ENCODE measurements at regions not wholly inside any gene's neighbourhood (a gene's known extent, or its start where the extent isn't known, plus 50 kb on each side); places are given as distances from the start of the nearest gene placed in this dataset.

- TF ChIP-seq, protein P1, sequence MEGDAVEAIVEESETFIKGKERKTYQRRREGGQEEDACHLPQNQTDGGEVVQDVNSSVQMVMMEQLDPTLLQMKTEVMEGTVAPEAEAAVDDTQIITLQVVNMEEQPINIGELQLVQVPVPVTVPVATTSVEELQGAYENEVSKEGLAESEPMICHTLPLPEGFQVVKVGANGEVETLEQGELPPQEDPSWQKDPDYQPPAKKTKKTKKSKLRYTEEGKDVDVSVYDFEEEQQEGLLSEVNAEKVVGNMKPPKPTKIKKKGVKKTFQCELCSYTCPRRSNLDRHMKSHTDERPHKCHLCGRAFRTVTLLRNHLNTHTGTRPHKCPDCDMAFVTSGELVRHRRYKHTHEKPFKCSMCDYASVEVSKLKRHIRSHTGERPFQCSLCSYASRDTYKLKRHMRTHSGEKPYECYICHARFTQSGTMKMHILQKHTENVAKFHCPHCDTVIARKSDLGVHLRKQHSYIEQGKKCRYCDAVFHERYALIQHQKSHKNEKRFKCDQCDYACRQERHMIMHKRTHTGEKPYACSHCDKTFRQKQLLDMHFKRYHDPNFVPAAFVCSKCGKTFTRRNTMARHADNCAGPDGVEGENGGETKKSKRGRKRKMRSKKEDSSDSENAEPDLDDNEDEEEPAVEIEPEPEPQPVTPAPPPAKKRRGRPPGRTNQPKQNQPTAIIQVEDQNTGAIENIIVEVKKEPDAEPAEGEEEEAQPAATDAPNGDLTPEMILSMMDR (conservative IDR thresholded peaks at IDR 0.05; ENCODE audit: low read depth in 2 of 2): no peak
- TF ChIP-seq, protein P2, sequence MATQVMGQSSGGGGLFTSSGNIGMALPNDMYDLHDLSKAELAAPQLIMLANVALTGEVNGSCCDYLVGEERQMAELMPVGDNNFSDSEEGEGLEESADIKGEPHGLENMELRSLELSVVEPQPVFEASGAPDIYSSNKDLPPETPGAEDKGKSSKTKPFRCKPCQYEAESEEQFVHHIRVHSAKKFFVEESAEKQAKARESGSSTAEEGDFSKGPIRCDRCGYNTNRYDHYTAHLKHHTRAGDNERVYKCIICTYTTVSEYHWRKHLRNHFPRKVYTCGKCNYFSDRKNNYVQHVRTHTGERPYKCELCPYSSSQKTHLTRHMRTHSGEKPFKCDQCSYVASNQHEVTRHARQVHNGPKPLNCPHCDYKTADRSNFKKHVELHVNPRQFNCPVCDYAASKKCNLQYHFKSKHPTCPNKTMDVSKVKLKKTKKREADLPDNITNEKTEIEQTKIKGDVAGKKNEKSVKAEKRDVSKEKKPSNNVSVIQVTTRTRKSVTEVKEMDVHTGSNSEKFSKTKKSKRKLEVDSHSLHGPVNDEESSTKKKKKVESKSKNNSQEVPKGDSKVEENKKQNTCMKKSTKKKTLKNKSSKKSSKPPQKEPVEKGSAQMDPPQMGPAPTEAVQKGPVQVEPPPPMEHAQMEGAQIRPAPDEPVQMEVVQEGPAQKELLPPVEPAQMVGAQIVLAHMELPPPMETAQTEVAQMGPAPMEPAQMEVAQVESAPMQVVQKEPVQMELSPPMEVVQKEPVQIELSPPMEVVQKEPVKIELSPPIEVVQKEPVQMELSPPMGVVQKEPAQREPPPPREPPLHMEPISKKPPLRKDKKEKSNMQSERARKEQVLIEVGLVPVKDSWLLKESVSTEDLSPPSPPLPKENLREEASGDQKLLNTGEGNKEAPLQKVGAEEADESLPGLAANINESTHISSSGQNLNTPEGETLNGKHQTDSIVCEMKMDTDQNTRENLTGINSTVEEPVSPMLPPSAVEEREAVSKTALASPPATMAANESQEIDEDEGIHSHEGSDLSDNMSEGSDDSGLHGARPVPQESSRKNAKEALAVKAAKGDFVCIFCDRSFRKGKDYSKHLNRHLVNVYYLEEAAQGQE (IDR thresholded peaks at IDR 0.05; ENCODE audit: unreplicated experiment): no peak
- TF ChIP-seq POLR2AphosphoS5 (IDR thresholded peaks at IDR 0.05; ENCODE audit: low read depth) (no peak), ZNF331 (CRISPR knock-in tag; IDR thresholded peaks at IDR 0.05; ENCODE audit: low read depth) (no peak)
Observed at GRCh38 chr13:110042253-110042950, 256.0 kb upstream of the IRS2 start.
